ENCODE measurements at regions not wholly inside any gene's neighbourhood (a gene's known extent, or its start where the extent isn't known, plus 50 kb on each side); places are given as distances from the start of the nearest gene placed in this dataset.

DNA sequence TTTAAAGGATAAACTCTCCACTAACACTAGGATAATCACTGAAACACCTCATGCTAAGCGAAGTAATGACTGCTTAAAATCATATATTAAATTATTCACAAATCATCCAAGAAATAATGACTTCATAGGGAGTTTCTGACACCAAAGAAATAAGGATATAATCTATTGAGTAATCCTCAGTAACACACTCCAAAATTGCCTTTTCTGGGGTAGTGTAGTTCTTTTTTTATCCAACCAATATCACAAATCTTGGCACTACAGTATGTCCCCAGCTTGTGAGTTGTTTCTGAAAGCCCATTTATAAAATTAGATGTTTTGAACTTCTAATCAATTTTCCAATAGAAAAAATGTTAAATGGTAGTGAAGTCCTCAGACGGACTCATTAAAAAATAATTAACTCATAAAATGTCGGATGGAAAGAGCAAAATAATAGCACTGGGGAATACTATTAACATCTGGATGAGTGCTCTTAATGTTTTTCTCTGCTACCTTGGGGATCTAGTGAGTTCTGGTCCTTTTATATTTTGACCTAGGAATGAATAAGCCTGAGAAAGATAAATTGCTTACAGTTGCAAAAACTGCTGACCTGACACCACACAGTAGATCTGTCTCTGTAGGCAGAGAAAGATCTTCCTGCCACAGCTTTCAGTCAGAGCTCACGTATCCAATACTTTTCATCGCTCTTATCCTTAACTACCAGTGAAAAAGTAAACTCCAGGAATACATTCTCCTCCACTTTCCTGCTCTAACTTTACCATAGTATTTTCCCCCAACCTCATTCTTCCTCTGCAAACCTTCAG lies 618.5 kb upstream of the ANKRD30A start:
- Mint-ChIP-seq H3K27me3 (ENCODE audit: low read depth in 3 of 3) (peaks cover 0 to 3% (median 1%) of the 10 kb centered on the region in 3 donors), H3K4me1 (no peaks in the 10 kb centered on the region), H3K36me3 (no peaks in the 10 kb centered on the region), H3K4me3 (no peak overlapping the region), H3K9me3 (peaks cover 0 to 13% (median 7%) of the 10 kb centered on the region in 7 donors), H3K27ac (no peak overlapping the region)
- 97% methylated on average over 2 of the region's 5 CpGs for WGBS (ENCODE audit: insufficient coverage)
- Histone ChIP-seq H3K79me2 (ENCODE audit: insufficient read depth, low read length) (no peaks in the 10 kb centered on the region), H3K4me3 (replicated peaks in 1 of 3; ENCODE audit: low read depth in 2 of 3, low read length in 3 of 3) (no peak overlapping the region), H3K9me3 (replicated peaks in 1 of 2; ENCODE audit: control insufficient read depth in 1 of 2, insufficient read depth in 1 of 2, low read length in 2 of 2) (peaks cover 0 to 6% of the 10 kb centered on the region in 2 donors), H4K20me1 (ENCODE audit: insufficient read depth, low read length) (no peaks in the 10 kb centered on the region), H2AFZ (ENCODE audit: insufficient read depth, low read depth, low read length, poor library complexity, severe bottlenecking) (no peak overlapping the region), H3K4me2 (replicated peaks; ENCODE audit: extremely low read depth, low read length, poor library complexity, severe bottlenecking) (no peak overlapping the region), H3K4me1 (ENCODE audit: control insufficient read depth in 1 of 2, insufficient read depth in 2 of 2, low read length in 2 of 2) (no peaks in the 10 kb centered on the region), H3K9ac (ENCODE audit: insufficient read depth, low read length, poor library complexity, severe bottlenecking) (no peak overlapping the region), H3K27ac (ENCODE audit: low read depth in 1 of 2, low read length in 2 of 2) (no peak overlapping the region), H3K36me3 (replicated peaks in 1 of 2; ENCODE audit: control insufficient read depth in 1 of 2, insufficient read depth in 2 of 2, low read length in 2 of 2) (no peaks in the 10 kb centered on the region), H3K27me3 (ENCODE audit: control insufficient read depth in 2 of 2, insufficient read depth in 2 of 2, low read length in 2 of 2) (no peaks in the 10 kb centered on the region)
- no peak for DNase-seq
- no peak for TF ChIP-seq CTCF (IDR thresholded peaks at IDR 0.05)
- intact Hi-C loops (cut with micrococcal nuclease) = no loop called here

DNA sequence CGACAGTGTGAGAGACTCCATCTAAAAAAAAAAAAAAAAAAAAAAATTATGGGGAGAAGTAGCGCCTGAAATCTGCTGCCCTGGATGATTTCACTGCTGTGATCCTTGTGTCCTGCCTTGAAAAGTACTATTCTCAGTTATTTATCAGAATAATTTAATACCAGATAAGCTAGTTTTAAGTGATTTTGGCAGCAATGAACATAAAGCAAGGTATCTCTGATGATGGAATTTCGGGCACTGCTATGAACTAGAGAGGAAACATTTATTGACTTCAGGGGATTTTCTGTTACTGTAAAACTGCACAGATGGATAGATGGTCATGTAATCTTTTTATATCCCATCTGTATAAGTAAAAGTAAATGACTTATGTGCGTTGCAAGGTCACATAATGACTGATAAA lies 619.1 kb upstream of the ANKRD30A start:
- H3K4me1 ChIP-seq (ENCODE audit: control insufficient read depth in 1 of 2, insufficient read depth in 2 of 2, low read length in 2 of 2) = no peaks in the 10 kb centered on the region
- no peaks in the 10 kb centered on the region for H3K79me2 ChIP-seq (ENCODE audit: insufficient read depth, low read length)
- H3K9ac ChIP-seq (ENCODE audit: insufficient read depth, low read length, poor library complexity, severe bottlenecking) = no peak overlapping the region
- no peak overlapping the region for H3K4me3 ChIP-seq (replicated peaks in 1 of 3; ENCODE audit: low read depth in 2 of 3, low read length in 3 of 3)
- TF ChIP-seq CTCF (IDR thresholded peaks at IDR 0.05) = no peak
- Mint-ChIP-seq H3K27me3 (ENCODE audit: low read depth in 3 of 3) (peaks cover 0 to 3% (median 1%) of the 10 kb centered on the region in 3 donors), H3K9me3 (peaks cover 0 to 10% (median 6%) of the 10 kb centered on the region in 7 donors), H3K4me1 (no peaks in the 10 kb centered on the region), H3K4me3 (no peak overlapping the region), H3K27ac (no peak overlapping the region), H3K36me3 (no peaks in the 10 kb centered on the region)
- no peaks in the 10 kb centered on the region for H3K27me3 ChIP-seq (ENCODE audit: control insufficient read depth in 2 of 2, insufficient read depth in 2 of 2, low read length in 2 of 2)
- WGBS (ENCODE audit: insufficient coverage) = no CpG with 5 or more reads among the region's 4 CpGs
- no peak for DNase-seq
- intact Hi-C loops (cut with micrococcal nuclease) = no loop called here
- no peaks in the 10 kb centered on the region for H4K20me1 ChIP-seq (ENCODE audit: insufficient read depth, low read length)
- peaks cover 0 to 3% of the 10 kb centered on the region in 2 donors for H3K9me3 ChIP-seq (replicated peaks in 1 of 2; ENCODE audit: control insufficient read depth in 1 of 2, insufficient read depth in 1 of 2, low read length in 2 of 2)
- H3K36me3 ChIP-seq (replicated peaks in 1 of 2; ENCODE audit: control insufficient read depth in 1 of 2, insufficient read depth in 2 of 2, low read length in 2 of 2) = no peaks in the 10 kb centered on the region
- H2AFZ ChIP-seq (ENCODE audit: insufficient read depth, low read depth, low read length, poor library complexity, severe bottlenecking) = no peak overlapping the region
- no peak overlapping the region for H3K27ac ChIP-seq (ENCODE audit: low read depth in 1 of 2, low read length in 2 of 2)
- no peak overlapping the region for H3K4me2 ChIP-seq (replicated peaks; ENCODE audit: extremely low read depth, low read length, poor library complexity, severe bottlenecking)
